A549 (cell line): ENCODE measurements at regions not wholly inside any gene's neighbourhood (a gene's known extent, or its start where the extent isn't known, plus 50 kb on each side); places are given as distances from the start of the nearest gene placed in this dataset.

Experiments
- CBX2 ChIP-seq: fragments of 200-600 bp; sonication (generic); IDR thresholded peaks from 2 replicates; pipeline ENCODE4 v1.6.1; 2016; ENCODE audit warnings: low read depth, mild to moderate bottlenecking, borderline replicate concordance
- FOSL2 ChIP-seq, 2 experiments: fragments of 450-650 bp in 1 of 2; fragments of >200 bp in 1 of 2; sonication (Bioruptor Twin) in 1 of 2; formaldehyde crosslinking; IDR thresholded peaks; 2 replicates each; pipeline versions ENCODE4 v1.5.0 to v1.6.1; 2016 to 2020; ENCODE audit warnings: mild to moderate bottlenecking in 1 of 2, moderate library complexity in 1 of 2
- MAX ChIP-seq: IDR thresholded peaks from 2 replicates; pipeline ENCODE4 v1.6.1; 2012
- POLR2A ChIP-seq: IDR thresholded peaks from 2 replicates; pipeline ENCODE4 v1.6.1; 2012; ENCODE audit warnings: mild to moderate bottlenecking, low read length

GRCh38 chr15:95446854-95447253, 883.6 kb upstream of the NR2F2 start:
- no peak for TF ChIP-seq MAX
- TF ChIP-seq CBX2: no peak
- TF ChIP-seq POLR2A: no peak
- TF ChIP-seq FOSL2 (IDR thresholded peaks at IDR 0.05): no peak
- no peak for TF ChIP-seq FOSL2 (CRISPR knock-in tag; IDR thresholded peaks at IDR 0.05)
